ENCODE measurements at regions not wholly inside any gene's neighbourhood (a gene's known extent, or its start where the extent isn't known, plus 50 kb on each side); places are given as distances from the start of the nearest gene placed in this dataset.

GRCh38 chrX:13103188-13103913, 58.9 kb upstream of the FAM9C start:
- Histone ChIP-seq H3K27ac (ENCODE audit: low read length) (no peak overlapping the region), H3K4me2 (ENCODE audit: low read length) (no peak overlapping the region), H3K27me3 (ENCODE audit: low read depth, low read length) (no peaks in the 10 kb centered on the region), H4K20me1 (ENCODE audit: insufficient read depth, low read length) (no peaks in the 10 kb centered on the region), H3K79me2 (ENCODE audit: low read length) (no peaks in the 10 kb centered on the region), H3K9me3 (ENCODE audit: insufficient read depth, low read length) (no peaks in the 10 kb centered on the region), H3K36me3 (replicated peaks; ENCODE audit: low read depth, low read length) (no peaks in the 10 kb centered on the region), H3K4me3 (ENCODE audit: low read length) (no peak overlapping the region), H3K4me1 (ENCODE audit: low read length) (no peaks in the 10 kb centered on the region), H3K9ac (ENCODE audit: low read length) (no peak overlapping the region), H2AFZ (ENCODE audit: low read depth, low read length) (no peak overlapping the region)
- TF ChIP-seq, protein P1, sequence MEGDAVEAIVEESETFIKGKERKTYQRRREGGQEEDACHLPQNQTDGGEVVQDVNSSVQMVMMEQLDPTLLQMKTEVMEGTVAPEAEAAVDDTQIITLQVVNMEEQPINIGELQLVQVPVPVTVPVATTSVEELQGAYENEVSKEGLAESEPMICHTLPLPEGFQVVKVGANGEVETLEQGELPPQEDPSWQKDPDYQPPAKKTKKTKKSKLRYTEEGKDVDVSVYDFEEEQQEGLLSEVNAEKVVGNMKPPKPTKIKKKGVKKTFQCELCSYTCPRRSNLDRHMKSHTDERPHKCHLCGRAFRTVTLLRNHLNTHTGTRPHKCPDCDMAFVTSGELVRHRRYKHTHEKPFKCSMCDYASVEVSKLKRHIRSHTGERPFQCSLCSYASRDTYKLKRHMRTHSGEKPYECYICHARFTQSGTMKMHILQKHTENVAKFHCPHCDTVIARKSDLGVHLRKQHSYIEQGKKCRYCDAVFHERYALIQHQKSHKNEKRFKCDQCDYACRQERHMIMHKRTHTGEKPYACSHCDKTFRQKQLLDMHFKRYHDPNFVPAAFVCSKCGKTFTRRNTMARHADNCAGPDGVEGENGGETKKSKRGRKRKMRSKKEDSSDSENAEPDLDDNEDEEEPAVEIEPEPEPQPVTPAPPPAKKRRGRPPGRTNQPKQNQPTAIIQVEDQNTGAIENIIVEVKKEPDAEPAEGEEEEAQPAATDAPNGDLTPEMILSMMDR (IDR thresholded peaks at IDR 0.05; ENCODE audit: low read depth, low read length) = no peak
- no peak for TF ChIP-seq EZH2phosphoT487 (IDR thresholded peaks at IDR 0.05; ENCODE audit: low read depth)

DNA sequence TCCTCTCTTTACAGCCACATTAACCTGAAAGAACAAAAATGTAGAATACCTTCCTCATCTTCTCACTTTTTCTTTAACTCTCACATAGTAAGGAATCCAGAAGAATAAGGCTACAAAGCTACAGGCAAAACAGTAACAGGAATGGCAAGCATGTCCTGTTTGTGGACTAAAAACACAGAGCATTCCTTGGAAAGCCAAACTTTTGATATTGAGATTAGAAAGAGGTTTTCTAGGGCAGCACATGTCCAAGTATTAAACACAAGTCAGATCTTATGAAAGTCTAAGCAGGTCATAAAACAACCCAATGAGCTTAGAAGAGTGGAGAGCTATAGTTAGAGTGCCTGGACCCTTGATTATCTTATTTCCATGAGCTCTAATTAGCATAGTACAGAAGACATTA, 58.2 kb upstream of the FAM9C start:
- Histone ChIP-seq H2AFZ (ENCODE audit: low read depth, low read length) (no peak overlapping the region), H3K4me2 (ENCODE audit: low read length) (no peak overlapping the region), H3K9ac (ENCODE audit: low read length) (no peak overlapping the region), H3K4me1 (ENCODE audit: low read length) (no peaks in the 10 kb centered on the region), H3K36me3 (replicated peaks; ENCODE audit: low read depth, low read length) (no peaks in the 10 kb centered on the region), H3K79me2 (ENCODE audit: low read length) (no peaks in the 10 kb centered on the region), H3K4me3 (ENCODE audit: low read length) (no peak overlapping the region), H3K9me3 (ENCODE audit: insufficient read depth, low read length) (no peaks in the 10 kb centered on the region), H3K27ac (ENCODE audit: low read length) (no peak overlapping the region), H3K27me3 (ENCODE audit: low read depth, low read length) (no peaks in the 10 kb centered on the region), H4K20me1 (ENCODE audit: insufficient read depth, low read length) (no peaks in the 10 kb centered on the region)
- TF ChIP-seq EZH2phosphoT487 (IDR thresholded peaks at IDR 0.05; ENCODE audit: low read depth) = no peak
- TF ChIP-seq, protein P1 (IDR thresholded peaks at IDR 0.05; ENCODE audit: low read depth, low read length) = no peak

- Histone ChIP-seq H3K79me2 (ENCODE audit: low read length) (no peaks in the 10 kb centered on the region), H3K4me2 (ENCODE audit: low read length) (no peak overlapping the region), H3K9me3 (ENCODE audit: insufficient read depth, low read length) (no peaks in the 10 kb centered on the region), H2AFZ (ENCODE audit: low read depth, low read length) (no peak overlapping the region), H3K27ac (ENCODE audit: low read length) (no peak overlapping the region), H3K4me1 (ENCODE audit: low read length) (no peaks in the 10 kb centered on the region), H3K4me3 (ENCODE audit: low read length) (no peak overlapping the region), H3K27me3 (ENCODE audit: low read depth, low read length) (no peaks in the 10 kb centered on the region), H4K20me1 (ENCODE audit: insufficient read depth, low read length) (no peaks in the 10 kb centered on the region), H3K9ac (ENCODE audit: low read length) (no peak overlapping the region), H3K36me3 (replicated peaks; ENCODE audit: low read depth, low read length) (no peaks in the 10 kb centered on the region)
- no peak for TF ChIP-seq EZH2phosphoT487 (IDR thresholded peaks at IDR 0.05; ENCODE audit: low read depth)
- TF ChIP-seq, protein P1 (IDR thresholded peaks at IDR 0.05; ENCODE audit: low read depth, low read length) = no peak
Observed at GRCh38 chrX:13101441-13102139, 57.2 kb upstream of the FAM9C start.

- Histone ChIP-seq H3K4me2 (ENCODE audit: low read length) (no peak overlapping the region), H3K27me3 (ENCODE audit: low read depth, low read length) (no peaks in the 10 kb centered on the region), H3K27ac (ENCODE audit: low read length) (no peak overlapping the region), H3K9ac (ENCODE audit: low read length) (no peak overlapping the region), H3K36me3 (replicated peaks; ENCODE audit: low read depth, low read length) (no peaks in the 10 kb centered on the region), H3K79me2 (ENCODE audit: low read length) (no peaks in the 10 kb centered on the region), H4K20me1 (ENCODE audit: insufficient read depth, low read length) (no peaks in the 10 kb centered on the region), H3K4me1 (ENCODE audit: low read length) (no peaks in the 10 kb centered on the region), H3K9me3 (ENCODE audit: insufficient read depth, low read length) (no peaks in the 10 kb centered on the region), H2AFZ (ENCODE audit: low read depth, low read length) (no peak overlapping the region), H3K4me3 (ENCODE audit: low read length) (no peak overlapping the region)
- TF ChIP-seq, protein P1 (IDR thresholded peaks at IDR 0.05; ENCODE audit: low read depth, low read length) = no peak
- TF ChIP-seq EZH2phosphoT487 (IDR thresholded peaks at IDR 0.05; ENCODE audit: low read depth) = no peak
Observed at GRCh38 chrX:13099121-13099520, 54.7 kb upstream of the FAM9C start.
